ENCODE measurements at regions not wholly inside any gene's neighbourhood (a gene's known extent, or its start where the extent isn't known, plus 50 kb on each side); places are given as distances from the start of the nearest gene placed in this dataset.

DNA sequence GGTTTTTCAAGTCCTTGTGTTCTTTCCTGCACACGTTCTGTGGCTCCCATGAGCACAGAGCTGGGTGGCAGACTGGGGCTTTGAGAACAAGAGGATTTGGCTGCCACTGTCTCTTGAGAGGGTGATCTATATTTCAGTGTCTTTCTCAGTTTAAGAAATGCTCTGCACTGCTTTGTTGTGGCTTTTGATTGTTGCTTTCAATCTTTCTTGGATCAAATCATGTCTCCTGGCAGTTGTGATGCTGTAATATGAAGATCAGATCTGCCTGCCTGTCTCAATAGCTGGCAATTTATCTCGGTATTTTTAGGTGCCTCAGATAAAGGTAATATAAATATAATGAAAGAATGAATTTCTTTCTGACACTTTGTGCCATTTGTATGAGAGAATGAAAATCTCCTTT lies 273.3 kb upstream of the LCORL start:
- intact Hi-C loops (cut with DNase I) = no loop called here

DNA sequence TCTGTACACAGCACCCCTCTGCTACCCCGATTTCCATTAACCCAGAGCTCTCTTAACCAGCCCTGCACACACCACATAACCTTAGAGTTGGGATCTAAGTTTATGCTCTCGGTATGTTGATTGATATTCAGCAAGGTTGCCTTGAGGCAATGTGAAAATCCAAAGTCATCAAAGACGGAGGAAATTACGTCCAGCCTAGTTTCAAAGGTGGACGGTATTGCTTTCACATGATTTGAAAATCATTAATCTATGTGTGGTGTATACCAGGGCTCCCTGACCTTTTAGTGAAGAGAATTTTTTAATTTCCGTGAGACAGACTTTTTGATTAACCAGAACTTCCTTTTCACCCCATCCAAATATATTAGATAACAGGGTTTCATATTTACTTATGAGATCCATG lies 272.5 kb upstream of the LCORL start:
- Histone ChIP-seq H3K27ac (no peak overlapping the region), H3K27me3 (no peaks in the 10 kb centered on the region), H3K4me1 (no peaks in the 10 kb centered on the region), H3K9me3 (no peaks in the 10 kb centered on the region), H3K4me3 (no peak overlapping the region), H3K36me3 (replicated peaks in 1 of 2; ENCODE audit: insufficient read depth in 1 of 2, low read depth in 2 of 2) (no peaks in the 10 kb centered on the region)
- no peak for ATAC-seq
- no peak for TF ChIP-seq POLR2A (IDR thresholded peaks at IDR 0.05)
- TF ChIP-seq, protein P1, sequence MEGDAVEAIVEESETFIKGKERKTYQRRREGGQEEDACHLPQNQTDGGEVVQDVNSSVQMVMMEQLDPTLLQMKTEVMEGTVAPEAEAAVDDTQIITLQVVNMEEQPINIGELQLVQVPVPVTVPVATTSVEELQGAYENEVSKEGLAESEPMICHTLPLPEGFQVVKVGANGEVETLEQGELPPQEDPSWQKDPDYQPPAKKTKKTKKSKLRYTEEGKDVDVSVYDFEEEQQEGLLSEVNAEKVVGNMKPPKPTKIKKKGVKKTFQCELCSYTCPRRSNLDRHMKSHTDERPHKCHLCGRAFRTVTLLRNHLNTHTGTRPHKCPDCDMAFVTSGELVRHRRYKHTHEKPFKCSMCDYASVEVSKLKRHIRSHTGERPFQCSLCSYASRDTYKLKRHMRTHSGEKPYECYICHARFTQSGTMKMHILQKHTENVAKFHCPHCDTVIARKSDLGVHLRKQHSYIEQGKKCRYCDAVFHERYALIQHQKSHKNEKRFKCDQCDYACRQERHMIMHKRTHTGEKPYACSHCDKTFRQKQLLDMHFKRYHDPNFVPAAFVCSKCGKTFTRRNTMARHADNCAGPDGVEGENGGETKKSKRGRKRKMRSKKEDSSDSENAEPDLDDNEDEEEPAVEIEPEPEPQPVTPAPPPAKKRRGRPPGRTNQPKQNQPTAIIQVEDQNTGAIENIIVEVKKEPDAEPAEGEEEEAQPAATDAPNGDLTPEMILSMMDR (IDR thresholded peaks at IDR 0.05) = no peak
- no peak for DNase-seq
- WGBS, 2 donors = 58 to 70% methylated on average over 6 of the region's 6 CpGs
- intact Hi-C loops (cut with DNase I) = no loop called here

More for the DNA sequence above, 273.3 kb upstream of the LCORL start:
- DNase-seq (no peak), ATAC-seq (no peak)
- Histone ChIP-seq H3K4me1 (no peaks in the 10 kb centered on the region), H3K4me3 (no peak overlapping the region), H3K9me3 (no peaks in the 10 kb centered on the region), H3K36me3 (replicated peaks in 1 of 2; ENCODE audit: insufficient read depth in 1 of 2, low read depth in 2 of 2) (no peaks in the 10 kb centered on the region), H3K27me3 (no peaks in the 10 kb centered on the region), H3K27ac (no peak overlapping the region)
- TF ChIP-seq, protein P1 (IDR thresholded peaks at IDR 0.05) = no peak
- no peak for TF ChIP-seq POLR2A (IDR thresholded peaks at IDR 0.05)
- 38 to 40% methylated on average over 2 of the region's 2 CpGs for WGBS, 2 donors

DNA sequence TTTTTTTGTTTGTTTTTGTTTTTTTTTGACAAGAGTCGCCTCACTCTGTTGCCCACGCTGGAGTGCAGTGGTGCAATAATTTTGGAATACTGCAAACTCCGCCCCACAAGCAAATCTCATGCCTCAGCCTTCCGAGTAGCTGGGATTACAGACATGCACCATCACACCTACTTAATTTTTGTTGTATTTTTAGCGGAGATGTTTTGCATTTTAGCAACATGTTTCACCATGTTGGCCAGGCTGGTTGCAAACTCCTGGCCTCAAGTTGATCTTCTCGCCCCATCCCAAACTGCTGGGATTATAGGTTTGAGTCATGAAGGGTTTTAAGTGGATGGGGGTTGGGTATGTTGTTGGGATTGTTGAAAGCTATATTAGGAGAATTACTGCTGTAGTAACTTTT lies 270.9 kb upstream of the LCORL start:
- ATAC-seq = no peak
- H3K36me3 ChIP-seq (replicated peaks in 1 of 2; ENCODE audit: insufficient read depth in 1 of 2, low read depth in 2 of 2) = no peaks in the 10 kb centered on the region
- WGBS, 2 donors = 77% methylated on average over 6 of the region's 6 CpGs
- H3K4me1 ChIP-seq = no peaks in the 10 kb centered on the region
- no peak for DNase-seq
- H3K4me3 ChIP-seq = no peak overlapping the region
- TF ChIP-seq POLR2A (IDR thresholded peaks at IDR 0.05) = no peak
- TF ChIP-seq, protein P1 (IDR thresholded peaks at IDR 0.05) = no peak
- intact Hi-C loops (cut with DNase I) = no loop called here
- no peaks in the 10 kb centered on the region for H3K27me3 ChIP-seq
- no peaks in the 10 kb centered on the region for H3K9me3 ChIP-seq
- no peak overlapping the region for H3K27ac ChIP-seq

DNA sequence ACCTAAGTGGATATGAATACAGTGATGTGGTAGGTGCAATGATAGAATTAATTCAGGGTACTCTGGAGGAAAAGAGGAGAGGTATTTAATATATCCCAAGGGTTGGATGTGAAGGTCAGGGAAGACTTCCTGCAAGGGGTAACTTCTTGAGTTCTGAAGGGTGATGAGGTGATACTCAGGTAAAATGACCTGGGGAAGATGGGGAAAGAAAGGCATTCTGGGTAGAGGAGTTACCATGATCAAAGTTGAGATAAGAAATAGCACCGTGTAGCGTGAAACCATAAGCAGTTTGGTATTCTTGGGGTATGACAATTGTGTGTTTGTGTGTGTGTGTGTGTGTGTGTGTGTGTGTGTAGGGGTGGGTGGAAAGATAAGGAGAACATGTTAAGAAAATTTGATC lies 270.4 kb upstream of the LCORL start:
- DNase-seq (no peak), ATAC-seq (no peak)
- TF ChIP-seq POLR2A (IDR thresholded peaks at IDR 0.05) = no peak
- TF ChIP-seq, protein P1 (IDR thresholded peaks at IDR 0.05) = no peak
- H3K4me1 ChIP-seq = no peaks in the 10 kb centered on the region
- no peaks in the 10 kb centered on the region for H3K36me3 ChIP-seq (replicated peaks in 1 of 2; ENCODE audit: insufficient read depth in 1 of 2, low read depth in 2 of 2)
- intact Hi-C loops (cut with DNase I) = no loop called here
- no peaks in the 10 kb centered on the region for H3K9me3 ChIP-seq
- H3K27me3 ChIP-seq = no peaks in the 10 kb centered on the region
- no peak overlapping the region for H3K27ac ChIP-seq
- H3K4me3 ChIP-seq = no peak overlapping the region
- WGBS, 2 donors = 76 to 96% methylated on average over 2 of the region's 2 CpGs

DNA sequence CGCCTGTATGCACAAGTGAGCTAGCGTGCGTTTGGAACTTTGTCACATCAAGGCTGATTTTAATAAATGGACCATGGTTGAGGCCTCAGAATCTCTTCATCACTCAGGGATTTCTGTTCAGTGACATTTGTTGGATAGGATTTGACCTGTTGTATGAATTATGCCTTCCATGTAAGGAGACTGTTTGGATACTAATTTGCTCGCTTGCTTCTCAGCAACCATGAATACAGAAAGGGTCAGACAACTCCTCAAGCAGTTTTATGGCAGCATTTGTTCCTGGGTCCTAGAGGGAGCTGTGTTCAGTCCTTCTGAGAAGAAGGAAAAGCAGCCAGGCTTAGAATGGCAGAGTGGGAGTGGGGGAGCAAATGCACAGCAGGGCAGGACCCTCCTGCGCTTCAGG lies 269.7 kb upstream of the LCORL start:
- no peaks in the 10 kb centered on the region for H3K4me1 ChIP-seq
- no peak overlapping the region for H3K4me3 ChIP-seq
- ATAC-seq (no peak), DNase-seq (peak in 1 of 4 donors; percentile 19)
- 49 to 74% methylated on average over 5 of the region's 5 CpGs for WGBS, 2 donors
- no peaks in the 10 kb centered on the region for H3K9me3 ChIP-seq
- intact Hi-C loops (cut with DNase I) = no loop called here
- no peaks in the 10 kb centered on the region for H3K27me3 ChIP-seq
- no peaks in the 10 kb centered on the region for H3K36me3 ChIP-seq (replicated peaks in 1 of 2; ENCODE audit: insufficient read depth in 1 of 2, low read depth in 2 of 2)
- TF ChIP-seq POLR2A (IDR thresholded peaks at IDR 0.05) = no peak
- TF ChIP-seq, protein P1 (IDR thresholded peaks at IDR 0.05) = no peak
- no peak overlapping the region for H3K27ac ChIP-seq
